GM21390 (cell line): ENCODE measurements at regions not wholly inside any gene's neighbourhood (a gene's known extent, or its start where the extent isn't known, plus 50 kb on each side); places are given as distances from the start of the nearest gene placed in this dataset.

Experiments
- ATAC-seq: cut with Tn5 transposase; IDR thresholded peaks from one replicate; pipeline ENCODE4 v1.9.1; 2021; ENCODE audit not compliant: unreplicated experiment

DNA sequence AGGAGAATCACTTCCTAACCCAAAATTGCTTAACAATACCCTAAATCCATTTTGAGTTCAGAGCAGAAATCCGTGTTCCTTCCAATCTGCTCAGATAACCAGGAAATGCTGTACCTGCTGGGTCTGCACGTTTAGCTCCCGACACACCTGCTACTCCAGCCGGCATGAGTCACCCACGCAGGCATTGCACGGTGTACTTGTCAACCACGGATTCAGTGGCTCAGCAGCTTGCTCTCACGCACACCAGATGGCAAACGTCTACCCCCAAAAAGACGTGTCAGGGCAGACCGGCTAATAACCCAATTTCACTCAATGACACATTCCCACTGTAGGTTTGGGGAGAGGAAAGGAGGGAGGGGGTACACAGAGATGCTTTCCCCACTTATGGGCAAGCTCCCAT, 468.1 kb downstream of the SOX9 start:
- ATAC-seq: no peak

DNA sequence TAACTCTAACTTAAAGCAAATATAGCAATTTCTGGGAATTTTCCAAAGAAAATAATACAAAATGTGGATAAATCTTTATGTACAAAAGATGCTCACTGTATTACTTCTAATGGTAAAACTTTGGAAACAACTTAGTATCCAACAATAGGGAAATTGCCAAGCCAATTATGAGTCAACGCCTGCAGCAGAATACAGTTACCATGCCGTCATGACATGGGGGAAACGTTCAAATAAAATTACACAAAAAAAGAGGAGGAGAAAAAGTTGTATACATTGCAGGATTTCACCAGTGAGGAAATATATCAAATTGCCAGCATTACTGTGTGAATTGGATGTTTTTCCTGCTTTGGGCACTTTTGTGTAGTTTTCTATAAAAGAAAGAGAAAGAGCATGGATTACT, 469.6 kb downstream of the SOX9 start:
- ATAC-seq: no peak

DNA sequence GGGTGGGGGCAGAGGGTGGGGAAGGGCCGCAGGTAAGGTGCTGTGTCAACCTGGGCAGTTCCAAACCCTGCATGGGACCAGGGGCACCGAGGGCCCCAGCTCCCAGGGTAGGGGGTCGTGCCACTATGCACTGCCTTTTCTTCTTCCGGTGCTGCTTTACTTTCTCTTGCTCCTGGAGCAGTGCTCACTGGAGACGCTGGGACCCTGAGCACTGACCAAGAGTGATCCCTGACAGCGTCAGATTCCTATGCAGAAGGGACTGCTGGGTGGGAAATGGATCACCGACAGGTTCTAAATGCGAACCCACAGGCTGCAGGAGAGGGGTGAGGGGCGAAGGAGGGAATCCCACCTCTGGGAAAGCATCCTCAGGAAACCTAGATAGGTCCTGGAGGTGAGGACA, 470.1 kb downstream of the SOX9 start:
- no peak for ATAC-seq

DNA sequence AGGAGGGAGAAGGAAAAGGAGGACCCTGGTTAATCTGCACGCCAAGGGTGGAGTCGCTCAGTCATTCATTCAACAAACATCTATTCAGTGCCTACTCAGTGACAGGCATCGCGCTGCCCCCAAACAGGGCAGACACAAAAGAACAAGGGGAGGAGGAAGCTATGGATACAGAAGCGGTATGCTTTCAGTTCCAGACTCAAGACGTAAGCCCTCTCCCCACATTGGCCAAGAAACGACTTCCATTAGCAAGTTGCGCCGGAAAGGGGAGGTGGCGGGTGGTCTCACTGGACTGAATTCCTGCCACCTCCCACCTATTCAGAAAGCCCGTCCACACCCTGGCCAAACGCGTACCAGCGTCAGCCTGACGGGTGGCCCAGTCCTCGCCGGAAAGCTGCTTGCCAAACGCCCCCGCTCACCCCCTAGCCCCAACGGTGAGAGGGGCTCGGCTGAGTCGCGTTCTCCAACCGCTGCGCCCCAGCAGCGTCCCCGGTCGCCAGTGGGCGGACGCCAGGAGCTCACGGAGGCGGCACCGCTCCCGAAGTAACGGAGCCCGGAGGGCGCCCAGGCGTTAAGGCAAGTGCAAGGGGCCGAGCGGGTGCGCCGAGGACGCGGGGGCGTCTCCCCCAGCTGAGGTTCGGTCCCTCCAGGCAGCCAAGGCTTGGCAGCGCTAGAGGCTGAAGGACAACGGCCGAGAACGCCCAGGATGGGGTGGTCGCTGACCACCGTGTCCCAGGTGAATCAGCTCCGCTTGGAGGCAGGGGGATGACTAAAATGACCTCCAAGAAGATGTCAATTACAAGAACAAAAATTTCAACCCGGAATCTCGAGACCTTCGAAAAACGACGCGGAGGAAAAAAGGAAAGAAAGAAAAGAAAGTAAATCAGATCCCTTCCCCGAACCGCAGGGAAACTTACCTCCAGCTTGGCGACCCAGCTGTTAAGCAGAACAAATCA, 470.7 kb downstream of the SOX9 start:
- no peak for ATAC-seq

DNA sequence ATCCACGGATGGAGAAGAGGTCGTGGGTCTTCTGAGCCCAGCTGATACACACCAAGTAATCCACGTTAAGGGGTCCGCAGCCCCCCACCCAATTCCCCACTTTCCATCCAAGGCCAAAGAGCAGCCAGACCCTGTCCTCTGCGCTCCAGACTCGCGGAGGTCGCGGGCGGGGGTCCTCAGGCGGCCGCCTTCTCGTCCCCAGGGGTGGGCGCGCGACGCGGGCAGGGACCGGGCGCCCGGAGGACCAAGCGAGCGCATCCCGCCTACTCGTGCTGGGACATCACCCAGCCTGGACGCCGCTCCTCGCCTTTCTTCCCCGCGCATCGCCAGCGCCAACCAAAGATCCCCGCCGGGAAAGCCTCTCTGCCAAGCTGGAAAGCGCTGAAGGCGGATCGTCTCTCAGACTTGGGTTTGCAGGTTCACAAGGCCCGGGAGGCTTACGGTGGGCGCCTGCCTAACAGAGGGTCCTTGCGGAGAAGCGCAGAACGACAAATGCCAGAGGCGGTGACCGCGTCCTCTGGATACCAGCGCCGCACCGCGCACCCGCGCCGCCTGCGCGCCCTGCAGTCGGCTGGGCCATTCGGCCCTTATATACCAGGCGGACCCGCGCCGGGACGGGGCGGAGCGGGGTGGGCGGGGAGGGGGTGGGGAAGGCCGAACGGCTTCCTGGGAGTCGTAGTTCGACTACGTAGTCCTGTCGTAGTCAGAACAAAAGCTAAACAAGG, 471.6 kb downstream of the SOX9 start:
- ATAC-seq: peak; percentile 76

DNA sequence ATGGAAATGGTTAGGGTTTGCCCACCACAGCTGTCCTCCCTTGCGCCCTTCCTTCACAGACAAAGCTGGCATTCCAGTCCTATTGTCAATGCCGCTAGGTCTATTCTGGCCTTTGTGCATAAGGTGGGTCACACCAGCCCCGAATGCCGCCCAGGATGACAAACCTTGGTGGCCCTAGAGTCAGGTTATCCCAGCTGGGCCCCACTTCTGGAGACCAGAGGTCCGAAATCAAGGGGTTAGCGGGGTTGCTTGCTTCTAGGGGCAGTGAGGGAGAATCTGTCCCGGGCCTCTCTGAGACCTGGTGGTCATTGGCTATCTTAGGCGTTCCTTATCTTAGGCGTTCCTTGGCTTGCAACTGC, 472.1 kb downstream of the SOX9 start:
- ATAC-seq: no peak

DNA sequence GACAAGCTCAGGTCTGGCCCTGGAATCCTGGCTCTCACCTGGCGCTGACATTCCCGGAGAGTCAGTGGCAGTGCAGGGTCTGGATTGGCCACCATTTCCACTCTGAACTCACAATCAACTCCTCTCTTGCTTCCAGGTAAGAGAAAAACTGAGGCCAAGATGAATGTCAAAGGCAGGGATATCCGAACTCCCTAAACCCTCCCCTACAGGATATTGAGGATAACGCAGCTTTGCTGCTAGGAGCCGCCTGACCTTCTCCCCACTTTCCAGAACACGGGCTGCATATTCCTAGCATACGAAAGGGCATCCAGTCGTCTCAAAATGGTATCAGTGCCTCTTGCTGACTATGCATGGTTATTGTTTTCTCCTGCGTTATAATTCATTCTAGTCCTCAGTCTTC, 473.4 kb downstream of the SOX9 start:
- no peak for ATAC-seq
